GM19372 (cell line): ENCODE measurements at regions not wholly inside any gene's neighbourhood (a gene's known extent, or its start where the extent isn't known, plus 50 kb on each side); places are given as distances from the start of the nearest gene placed in this dataset.
"Not testable (repeated sequence)": the region's sequence is repeated elsewhere in the genome, so short reads cannot be mapped to it uniquely, and the experiment has no call there.

ENCODE experiments used
- ATAC-seq: cut with Tn5 transposase; IDR thresholded peaks from one replicate; pipeline ENCODE4 v1.9.1; 2021; ENCODE audit warnings: mild to moderate bottlenecking, low read depth, moderate library complexity; ENCODE audit not compliant: unreplicated experiment

GRCh38 chr7:114802632-114803031, 119.3 kb upstream of the MDFIC start:
- ATAC-seq: no peak

DNA sequence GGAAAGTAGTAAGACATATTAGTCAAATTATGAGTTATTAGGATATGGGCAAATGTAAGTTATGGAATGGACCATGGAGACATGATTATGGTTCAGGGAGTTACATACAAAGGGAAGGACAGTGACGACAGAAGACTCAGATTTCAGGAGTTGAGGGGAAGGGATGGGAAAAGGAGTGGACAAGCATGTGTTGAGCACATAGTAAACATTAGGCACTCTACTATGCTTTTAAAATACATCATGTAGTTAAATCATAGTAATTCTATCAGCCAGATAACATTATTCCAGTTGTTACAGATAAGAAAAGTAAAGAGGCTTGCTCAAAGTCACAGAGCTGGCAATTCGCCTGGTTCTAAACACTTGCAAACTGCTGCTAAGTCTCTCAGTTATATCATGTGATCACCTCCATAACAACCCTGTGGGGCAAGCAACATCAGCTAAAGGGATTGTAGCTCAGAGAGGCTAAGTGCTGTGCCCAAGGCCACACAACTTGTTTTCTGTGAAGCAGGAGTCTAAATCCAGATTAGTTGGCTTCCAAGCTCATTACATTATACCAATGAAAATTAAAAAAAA, 115.2 kb upstream of the MDFIC start:
- no peak for ATAC-seq

DNA sequence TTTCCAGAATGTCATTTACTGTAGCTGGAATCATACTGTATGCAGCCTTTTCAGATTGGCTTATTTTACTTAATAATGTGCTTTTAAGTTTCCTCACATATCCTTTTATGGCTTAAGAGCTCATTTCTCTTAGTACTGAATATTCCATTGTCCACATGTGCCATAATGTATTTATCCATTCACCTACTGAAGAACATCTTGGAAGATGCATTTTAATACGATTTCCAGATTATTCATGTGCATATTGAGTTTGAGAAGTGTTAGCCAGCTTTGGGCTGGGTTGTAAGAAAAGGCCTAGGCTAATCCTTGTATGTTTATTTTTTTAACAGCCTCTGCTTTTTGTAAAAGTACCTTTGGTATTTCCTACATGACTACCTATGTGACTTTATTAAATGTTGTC, 109.3 kb upstream of the MDFIC start:
- ATAC-seq: no peak

DNA sequence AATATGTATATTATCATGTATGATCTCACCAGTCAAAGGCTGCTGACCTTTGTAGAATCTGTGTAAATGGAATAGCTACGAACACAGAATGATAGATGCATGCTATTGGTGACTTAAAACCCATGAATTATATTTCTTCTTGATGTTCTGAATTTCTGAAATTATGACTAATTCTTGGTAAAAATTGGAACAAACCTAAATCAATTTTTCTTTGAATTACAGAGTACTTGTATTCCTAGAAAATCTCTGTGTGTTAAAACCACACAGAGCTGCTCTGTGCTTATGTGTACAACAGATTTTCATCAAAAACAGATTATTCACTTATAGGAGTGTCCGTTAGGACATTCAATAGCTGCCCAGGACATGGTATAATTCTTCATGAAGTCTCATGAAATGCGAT, 108.3 kb upstream of the MDFIC start:
- no peak for ATAC-seq

- not testable (repeated sequence) for ATAC-seq
These were observed 104.9 kb upstream of the MDFIC start for GRCh38 chr7:114817036-114817435.

DNA sequence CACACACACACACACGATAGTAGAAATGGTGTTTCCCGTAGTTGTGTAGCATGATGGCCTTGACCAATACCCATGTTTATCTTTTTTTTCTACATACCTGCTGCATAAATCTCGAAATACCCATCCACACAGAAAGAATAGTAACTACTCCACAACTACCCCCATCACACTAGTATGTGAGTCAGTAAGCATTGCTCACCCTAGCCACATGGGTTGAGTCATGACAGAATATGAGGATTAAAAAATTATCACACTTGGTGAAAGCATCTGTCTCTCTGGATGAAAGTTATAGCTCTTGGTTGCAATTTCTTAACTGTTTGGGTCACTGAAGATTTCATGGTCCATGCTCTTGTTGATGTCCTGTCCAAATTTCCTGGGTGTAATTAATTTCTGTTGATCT, 103.4 kb upstream of the MDFIC start:
- ATAC-seq: no peak

DNA sequence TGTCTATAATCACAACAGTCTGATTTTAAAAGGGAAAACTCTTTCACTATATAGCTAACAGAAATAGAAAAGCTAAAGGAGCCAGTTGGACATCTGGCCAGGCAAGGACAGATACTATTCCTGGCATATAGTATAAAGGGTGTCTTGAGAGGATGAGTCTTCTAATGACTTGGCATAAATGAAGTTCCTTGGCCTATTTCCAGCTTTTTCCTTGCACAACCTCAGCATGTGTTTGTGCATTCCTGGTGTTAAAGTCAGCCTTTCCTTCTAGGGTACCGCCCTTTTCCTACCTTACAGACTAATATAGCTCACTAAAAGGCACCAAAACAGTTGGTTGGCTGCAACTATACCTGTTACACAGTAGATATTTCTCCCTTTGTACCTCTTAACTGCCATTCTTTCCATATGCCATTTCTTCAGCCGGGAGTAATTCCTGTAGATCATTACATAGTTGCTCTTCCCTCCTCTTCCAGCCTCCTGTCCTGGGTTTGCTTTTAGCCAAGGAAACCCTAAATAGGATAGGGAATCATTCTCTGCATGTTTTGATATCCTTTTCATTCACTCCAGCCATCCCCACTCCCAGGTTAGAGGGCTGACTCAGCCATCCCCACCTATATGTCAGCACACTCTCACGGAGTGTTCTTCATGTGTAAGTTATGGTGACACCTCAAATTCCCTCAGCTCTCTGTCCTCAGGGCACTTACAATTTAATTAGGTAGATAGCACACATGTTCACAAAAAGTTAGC, 102.1 kb upstream of the MDFIC start:
- ATAC-seq: no peak

DNA sequence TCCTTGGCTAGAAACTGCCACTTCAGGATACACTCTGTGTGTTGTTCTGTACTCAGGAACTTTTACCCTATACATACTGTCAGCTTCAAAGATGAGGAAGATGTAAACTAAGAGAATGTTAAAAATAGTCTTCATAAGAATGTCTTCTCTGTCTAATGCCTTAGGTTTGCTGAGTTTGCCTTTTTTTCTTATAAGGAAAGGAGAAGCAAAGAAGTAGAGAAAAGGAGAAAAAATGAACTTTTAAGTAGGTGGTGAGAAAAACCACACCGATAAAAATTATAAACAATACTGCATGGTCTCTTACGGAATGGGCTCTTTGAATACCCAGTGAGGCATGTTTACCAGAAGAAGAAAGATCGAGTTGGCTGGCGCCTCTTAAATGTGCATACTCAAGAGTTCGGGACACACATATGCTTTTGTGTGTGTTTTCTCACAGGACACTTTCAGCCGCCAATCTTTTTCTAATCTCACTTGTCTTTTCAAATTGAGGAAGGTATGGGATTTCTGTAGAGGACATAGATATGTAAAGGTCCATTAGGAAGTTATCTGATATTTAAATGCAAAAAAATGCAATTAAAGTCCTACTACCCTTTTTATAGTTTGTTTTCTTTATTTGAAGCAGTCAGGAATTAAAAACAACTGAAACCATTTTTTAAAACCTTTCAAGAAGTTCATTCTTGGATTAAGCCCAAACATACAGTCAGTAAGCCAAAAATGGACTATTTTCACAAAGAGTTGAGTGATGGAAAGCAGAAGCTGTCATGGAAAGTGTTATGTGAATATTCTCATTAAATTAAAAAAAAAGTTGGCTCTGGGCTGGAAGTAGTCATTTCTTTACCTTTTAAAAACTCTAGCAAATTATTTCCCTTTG, 100.6 kb upstream of the MDFIC start:
- no peak for ATAC-seq

- no peak for ATAC-seq
These were observed 99.8 kb upstream of the MDFIC start for GRCh38 chr7:114822131-114822530.

GRCh38 chr7:114822844-114823243, 99.0 kb upstream of the MDFIC start:
- ATAC-seq: no peak

GRCh38 chr7:114823290-114823689, 98.6 kb upstream of the MDFIC start:
- no peak for ATAC-seq

DNA sequence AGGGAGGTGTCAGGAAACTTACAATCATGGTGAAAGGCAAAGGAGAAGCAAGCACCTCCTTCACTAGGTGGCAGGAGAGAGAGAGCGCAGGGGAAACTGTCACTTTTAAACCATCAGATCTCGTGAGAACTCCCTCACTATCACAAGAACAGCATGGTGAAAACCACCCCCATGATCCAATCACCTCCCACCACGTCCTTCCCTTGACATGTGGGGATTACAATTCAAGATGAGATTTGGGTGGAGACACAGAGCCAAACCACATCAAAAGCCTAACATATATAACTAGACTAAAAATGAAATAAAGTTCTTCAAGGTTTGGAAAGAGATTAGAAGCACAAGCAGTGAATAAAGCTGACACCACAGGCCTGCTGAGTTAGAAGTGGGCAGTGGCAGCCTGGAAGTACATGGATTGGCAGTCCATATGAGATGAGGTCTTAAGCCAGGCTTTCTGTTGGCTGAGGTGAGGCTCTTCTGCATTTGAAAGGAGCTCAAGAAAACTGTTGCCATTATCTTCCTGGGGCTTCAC, 96.4 kb upstream of the MDFIC start:
- no peak for ATAC-seq

DNA sequence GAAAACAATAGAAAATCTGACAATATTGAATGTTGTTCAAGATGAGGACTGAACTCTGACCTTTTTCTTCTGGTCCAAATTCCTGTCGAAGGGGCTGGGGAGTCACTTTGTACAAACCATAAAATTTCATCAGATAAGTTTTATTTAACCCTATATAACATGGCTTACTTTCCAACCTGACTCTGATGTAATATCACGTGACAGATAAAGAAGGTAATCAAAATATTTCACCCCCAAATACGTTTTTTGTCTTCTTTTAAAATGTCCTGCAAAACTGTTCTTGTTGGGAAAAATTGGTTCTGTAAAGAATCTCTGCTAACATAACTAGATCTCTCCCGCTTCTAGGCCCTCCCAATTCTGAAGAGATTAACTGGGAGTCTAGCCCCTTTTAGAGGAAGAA, 90.9 kb upstream of the MDFIC start:
- ATAC-seq: no peak

- ATAC-seq: peak; percentile 89
These were observed 88.8 kb upstream of the MDFIC start for GRCh38 chr7:114832906-114833595.

DNA sequence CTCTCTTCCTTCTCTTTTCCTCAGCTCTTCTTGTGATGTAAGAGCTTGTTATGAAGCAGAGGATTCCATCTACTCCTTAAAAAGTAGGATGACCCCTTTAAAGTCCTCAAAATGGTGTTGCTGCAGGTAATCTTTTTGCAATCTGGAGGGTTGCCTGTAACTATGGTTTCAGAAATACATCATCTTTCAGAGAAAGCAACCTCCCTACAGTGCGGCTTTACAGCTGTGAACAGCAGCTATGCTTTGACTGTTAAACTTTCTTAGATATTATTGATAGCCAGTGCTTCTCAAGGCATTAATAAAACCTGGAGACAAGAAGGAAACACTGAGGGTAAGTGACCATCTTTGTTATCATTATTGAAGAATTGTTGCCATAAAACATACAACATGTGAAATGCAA, 86.6 kb upstream of the MDFIC start:
- no peak for ATAC-seq

DNA sequence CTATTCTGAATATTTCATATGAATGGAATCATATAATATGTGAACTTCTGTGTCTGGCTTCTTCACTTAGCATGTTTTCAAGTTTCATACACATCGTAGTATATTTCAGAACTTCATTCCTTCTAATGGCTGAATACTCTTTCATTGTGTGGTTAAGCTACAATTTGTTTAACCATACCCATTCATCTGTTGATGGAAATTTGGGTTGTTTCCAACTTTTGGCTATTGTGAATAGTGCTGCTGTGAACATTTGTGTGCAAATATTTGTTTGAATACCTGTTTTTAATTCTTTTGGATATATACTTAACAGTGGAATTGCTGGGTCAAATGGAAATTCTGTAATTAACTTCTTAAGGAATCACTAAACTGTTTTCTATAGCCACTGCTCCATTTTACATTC, 86.0 kb upstream of the MDFIC start:
- no peak for ATAC-seq

GRCh38 chr7:114842551-114843065, 79.3 kb upstream of the MDFIC start:
- no peak for ATAC-seq

- peak; percentile 54 for ATAC-seq
These were observed 78.8 kb upstream of the MDFIC start for GRCh38 chr7:114843102-114843501.

DNA sequence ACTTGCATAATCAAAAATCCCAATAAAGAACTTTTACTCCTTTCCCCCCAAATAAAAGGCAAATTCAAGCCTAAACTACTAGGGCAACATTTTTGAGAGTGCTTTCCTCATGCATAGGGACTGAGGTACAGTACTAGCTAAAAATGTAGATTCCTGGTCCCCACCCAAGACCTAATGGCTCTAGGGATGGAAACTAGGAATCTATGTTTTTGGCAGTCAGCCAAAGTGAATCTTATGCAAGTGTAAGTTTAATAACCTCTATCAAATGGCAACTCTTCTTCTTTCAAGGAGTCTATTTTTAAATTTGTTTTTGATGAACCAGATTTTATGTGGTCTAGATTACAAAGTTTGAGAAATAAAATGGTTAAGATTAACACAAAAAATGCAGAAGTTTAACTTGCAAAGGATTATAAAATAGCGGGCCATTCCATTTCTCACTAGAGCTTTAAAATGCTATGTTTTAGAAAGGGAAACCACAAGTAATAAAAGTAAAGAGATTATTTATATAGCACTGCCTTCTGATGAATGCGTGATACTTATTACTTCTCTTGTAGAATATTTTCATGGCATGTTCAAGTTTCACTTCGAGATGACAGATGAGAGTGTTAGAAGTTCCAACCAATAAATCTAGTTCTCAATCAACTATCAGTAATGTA, 70.4 kb upstream of the MDFIC start:
- ATAC-seq: no peak

DNA sequence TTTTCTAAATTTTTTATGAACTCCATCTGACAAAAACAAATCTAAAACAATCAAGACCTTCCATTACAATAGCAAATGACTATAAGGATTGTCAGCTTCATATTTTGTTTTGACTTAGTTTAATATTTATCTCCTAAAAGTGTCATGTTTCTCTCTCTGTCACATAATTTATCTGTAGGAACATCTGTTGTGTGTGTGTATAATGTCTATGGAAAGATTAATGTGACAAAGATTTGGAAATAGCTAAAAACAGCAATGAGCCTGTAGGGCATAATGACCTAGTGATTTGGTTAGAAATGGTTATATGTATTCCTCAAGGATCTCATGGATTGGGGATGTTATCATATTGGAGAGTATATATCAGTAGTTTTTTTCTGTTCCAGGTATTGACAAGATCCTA, 69.6 kb upstream of the MDFIC start:
- ATAC-seq: no peak
